Body of pancreas (tissue), 4 donors: ENCODE measurements at regions not wholly inside any gene's neighbourhood (a gene's known extent, or its start where the extent isn't known, plus 50 kb on each side); places are given as distances from the start of the nearest gene placed in this dataset.

Source experiments
- ATAC-seq: fragments of 150-250 bp; one replicate; pipeline ENCODE4 v1.9.1; 2016
- DNase-seq, 4 donors: peaks; one replicate each; pipeline ENCODE4 v3.0.0-alpha.2; 2019
- H3K27ac ChIP-seq, 4 donors: fragments of 200-600 bp; sonication (generic); 1 replicate in 3 of 4; 2 replicates in 1 of 4; pipeline versions ENCODE4 v1.5.1 to v1.6.1; 2016 to 2019; ENCODE audit warnings: mild to moderate bottlenecking in 1 of 4, mixed read lengths in 1 of 4, moderate library complexity in 1 of 4
- H3K27me3 ChIP-seq, 2 donors: fragments of 200-600 bp; sonication (generic); one replicate each; pipeline ENCODE4 v1.6.0; 2016; ENCODE audit warnings: mild to moderate bottlenecking in 1 of 2
- H3K36me3 ChIP-seq, 2 donors: fragments of 200-600 bp; sonication (generic); replicated peaks in 1 of 2; 2 replicates each; pipeline ENCODE4 v1.5.1; 2016; ENCODE audit warnings: low read depth in 2 of 2; ENCODE audit not compliant: insufficient read depth in 1 of 2
- H3K4me1 ChIP-seq: fragments of 200-600 bp; sonication (generic); one replicate; pipeline ENCODE4 v1.6.0; 2016
- H3K4me3 ChIP-seq, 2 donors: fragments of 200-600 bp; sonication (generic); 1 replicate in 1 of 2; 2 replicates in 1 of 2; pipeline ENCODE4 v1.5.1; 2016 to 2019
- H3K9me3 ChIP-seq, 3 donors: fragments of 200-600 bp; sonication (generic); 1 replicate in 2 of 3; 2 replicates in 1 of 3; pipeline ENCODE4 v1.5.1; 2016
- CTCF ChIP-seq, 7 experiments: fragments of 450-650 bp in 4 of 7; fragments of 200-600 bp in 3 of 7; sonication (generic) in 3 of 7; IDR thresholded peaks; one replicate each; pipeline ENCODE4 v1.5.1; 2016 to 2019; ENCODE audit warnings: antibody characterized with exemption in 7 of 7
- POLR2A ChIP-seq, 3 donors: fragments of 450-650 bp; IDR thresholded peaks; one replicate each; pipeline ENCODE4 v1.6.1; 2016; ENCODE audit warnings: antibody characterized with exemption in 3 of 3, mild to moderate bottlenecking in 2 of 3
- WGBS, 2 donors: methylation state at CpG; one replicate each; pipeline ENCODE4 v1.1.5; 2017; 5-methylcytosine and 5-hydroxymethylcytosine counted together
- intact Hi-C: fragments of 100-400 bp; cut with DNase I; formaldehyde crosslinking; loops from one replicate; pipeline ENCODE4 v1.15.1; 2023

GRCh38 chr2:139836769-139837168, 1056.6 kb upstream of the NXPH2 start:
- H3K27me3 ChIP-seq: no peaks in the 10 kb centered on the region
- TF ChIP-seq POLR2A (IDR thresholded peaks at IDR 0.05) (no peak), CTCF (IDR thresholded peaks at IDR 0.05) (no peak)
- H3K27ac ChIP-seq: no peak overlapping the region
- H3K4me3 ChIP-seq: no peak overlapping the region
- no peak for ATAC-seq
- intact Hi-C loops: no loop called here
- H3K36me3 ChIP-seq: no peaks in the 10 kb centered on the region
- H3K9me3 ChIP-seq: peaks cover 0 to 5% (median 0%) of the 10 kb centered on the region in 3 donors
- no peak for DNase-seq
- WGBS, 2 donors: 53 to 54% methylated on average over 4 of the region's 4 CpGs
- no peaks in the 10 kb centered on the region for H3K4me1 ChIP-seq

- H3K9me3 ChIP-seq: no peaks in the 10 kb centered on the region
- intact Hi-C loops: no loop called here
- no peak overlapping the region for H3K4me3 ChIP-seq
- H3K4me1 ChIP-seq: no peaks in the 10 kb centered on the region
- DNase-seq: no peak
- TF ChIP-seq CTCF (IDR thresholded peaks at IDR 0.05): no peak
- no peak for TF ChIP-seq POLR2A (IDR thresholded peaks at IDR 0.05)
- no peaks in the 10 kb centered on the region for H3K36me3 ChIP-seq
- 20 to 41% methylated on average over 2 of the region's 2 CpGs for whole genome bisulfite sequencing, 2 donors
- H3K27me3 ChIP-seq: no peaks in the 10 kb centered on the region
- H3K27ac ChIP-seq: no peak overlapping the region
- no peak for ATAC-seq
Measured at GRCh38 chr2:139835101-139835500, 1054.9 kb upstream of the NXPH2 start.

- no peak for TF ChIP-seq CTCF (IDR thresholded peaks at IDR 0.05)
- no peak for TF ChIP-seq POLR2A (IDR thresholded peaks at IDR 0.05)
- Histone ChIP-seq H3K27me3 (no peaks in the 10 kb centered on the region), H3K4me3 (no peak overlapping the region), H3K4me1 (no peaks in the 10 kb centered on the region), H3K27ac (no peak overlapping the region), H3K36me3 (no peaks in the 10 kb centered on the region), H3K9me3 (no peaks in the 10 kb centered on the region)
- DNase-seq (no peak), ATAC-seq (no peak)
- intact Hi-C loops: no loop called here
- 16 to 22% methylated on average over 3 of the region's 3 CpGs for WGBS, 2 donors
Measured at GRCh38 chr2:139828011-139828410, 1047.8 kb upstream of the NXPH2 start.

GRCh38 chr2:139825726-139826125, 1045.5 kb upstream of the NXPH2 start:
- Histone ChIP-seq H3K9me3 (no peaks in the 10 kb centered on the region), H3K4me1 (no peaks in the 10 kb centered on the region), H3K27ac (no peak overlapping the region), H3K36me3 (no peaks in the 10 kb centered on the region), H3K27me3 (no peaks in the 10 kb centered on the region), H3K4me3 (no peak overlapping the region)
- TF ChIP-seq POLR2A (IDR thresholded peaks at IDR 0.05) (no peak), CTCF (IDR thresholded peaks at IDR 0.05) (no peak)
- DNase-seq: no peak
- intact Hi-C loops: no loop called here
- no peak for ATAC-seq
- WGBS, 2 donors: 13 to 16% methylated on average over 1 of the region's 1 CpG

- DNase-seq (no peak), ATAC-seq (no peak)
- no peaks in the 10 kb centered on the region for H3K36me3 ChIP-seq
- H3K27me3 ChIP-seq: no peaks in the 10 kb centered on the region
- no peak overlapping the region for H3K4me3 ChIP-seq
- H3K9me3 ChIP-seq: no peaks in the 10 kb centered on the region
- 34 to 38% methylated on average over 2 of the region's 2 CpGs for WGBS, 2 donors
- TF ChIP-seq CTCF (IDR thresholded peaks at IDR 0.05): no peak
- TF ChIP-seq POLR2A (IDR thresholded peaks at IDR 0.05): no peak
- intact Hi-C loops: no loop called here
- no peak overlapping the region for H3K27ac ChIP-seq
- H3K4me1 ChIP-seq: no peaks in the 10 kb centered on the region
Measured at GRCh38 chr2:139819273-139819796, 1039.1 kb upstream of the NXPH2 start.
